Renal cortex interstitium (tissue), 11 donors: ENCODE measurements at regions not wholly inside any gene's neighbourhood (a gene's known extent, or its start where the extent isn't known, plus 50 kb on each side); places are given as distances from the start of the nearest gene placed in this dataset.

Experiments used
- DNase-seq, 11 donors: peaks; one replicate each; pipeline ENCODE4 v3.0.0-alpha.2; 2013; ENCODE audit warnings: low read depth in 9 of 11, low spot score in 4 of 11; ENCODE audit errors: extremely low read depth in 1 of 11

GRCh38 chr17:65446838-65447526 lies 114.5 kb downstream of the AXIN2 start:
- no peak for DNase-seq

GRCh38 chr17:65446043-65446442 lies 115.4 kb downstream of the AXIN2 start:
- DNase-seq: no peak

- no peak for DNase-seq
These were observed 117.4 kb downstream of the AXIN2 start for GRCh38 chr17:65444049-65444448.

- no peak for DNase-seq
These were observed 118.8 kb downstream of the AXIN2 start for GRCh38 chr17:65442691-65443090.

- no peak for DNase-seq
These were observed 119.2 kb downstream of the AXIN2 start for GRCh38 chr17:65442250-65442649.

- no peak for DNase-seq
These were observed 120.3 kb downstream of the AXIN2 start for GRCh38 chr17:65441053-65441605.

- DNase-seq: no peak
These were observed 122.6 kb downstream of the AXIN2 start for GRCh38 chr17:65438708-65439294.

GRCh38 chr17:65438173-65438572 lies 123.3 kb downstream of the AXIN2 start:
- no peak for DNase-seq

GRCh38 chr17:65436871-65437270 lies 124.6 kb downstream of the AXIN2 start:
- no peak for DNase-seq

- DNase-seq: no peak
These were observed 126.6 kb downstream of the AXIN2 start for GRCh38 chr17:65434878-65435277.

- no peak for DNase-seq
These were observed 127.2 kb downstream of the AXIN2 start for GRCh38 chr17:65434251-65434650.

- no peak for DNase-seq
These were observed 127.9 kb downstream of the AXIN2 start for GRCh38 chr17:65433592-65433991.

GRCh38 chr17:65433157-65433556 lies 128.3 kb downstream of the AXIN2 start:
- DNase-seq: no peak

GRCh38 chr17:65431116-65431515 lies 130.3 kb downstream of the AXIN2 start:
- DNase-seq: no peak

GRCh38 chr17:65430209-65430833 lies 131.1 kb downstream of the AXIN2 start:
- no peak for DNase-seq

- no peak for DNase-seq
These were observed 137.9 kb downstream of the AXIN2 start for GRCh38 chr17:65423346-65424140.

- DNase-seq: no peak
These were observed 142.8 kb downstream of the AXIN2 start for GRCh38 chr17:65418622-65419021.

GRCh38 chr17:65417406-65418221 lies 143.8 kb downstream of the AXIN2 start:
- DNase-seq: no peak

- DNase-seq: no peak
These were observed 145.5 kb downstream of the AXIN2 start for GRCh38 chr17:65415991-65416390.
